Endothelial cell of umbilical vein (primary cell): ENCODE measurements at regions not wholly inside any gene's neighbourhood (a gene's known extent, or its start where the extent isn't known, plus 50 kb on each side); places are given as distances from the start of the nearest gene placed in this dataset.

ENCODE experiments used
- BruUV-seq: library from RNA; stranded (reverse); fragments of 400-500 nt; replicated peaks from 2 replicates; lab custom pipeline; 2021; lab: Mats Ljungman, UMichigan
- CTCF ChIA-PET: fragments of 300-600, 350-600 bp; sonication (Branson Sonifier 250); formaldehyde crosslinking; loops from one replicate; lab custom pipeline; 2021; ENCODE audit warnings: antibody characterized with exemption, inconsistent platforms; lab: Charles Lee
- POLR2A ChIA-PET: fragments of 300-600, 350-600 bp; sonication (Branson Sonifier 250); formaldehyde crosslinking; loops from one replicate; lab custom pipeline; 2021; ENCODE audit warnings: antibody characterized with exemption, inconsistent platforms; lab: Charles Lee
- DNase-seq: peaks from one replicate; pipeline ENCODE4 v3.0.0-alpha.2; 2011; ENCODE audit warnings: low read depth, low spot score
- FAIRE-seq: peaks from 2 replicates; lab custom pipeline; 2011; peaks lifted over from hg19 to GRCh38; lab: Jason Lieb, UNC
- H2AFZ ChIP-seq: 2 replicates; pipeline ENCODE4 v1.6.0; 2012; ENCODE audit warnings: low read depth, low read length, control low read depth, inconsistent platforms
- H3K27ac ChIP-seq: 2 replicates; pipeline ENCODE4 v1.5.1; 2011; ENCODE audit warnings: low read depth, mild to moderate bottlenecking, control low read depth, low read length, moderate library complexity; ENCODE audit not compliant: insufficient read depth
- H3K27me3 ChIP-seq, 2 experiments: 2 replicates each; pipeline versions ENCODE4 v1.6.0 to v1.6.1; 2011; ENCODE audit warnings: low read length in 2 of 2, mixed read lengths in 1 of 2; ENCODE audit not compliant: control insufficient read depth in 2 of 2, insufficient read depth in 2 of 2
- H3K36me3 ChIP-seq, 2 experiments: 2 replicates in 1 of 2; 3 replicates in 1 of 2; pipeline ENCODE4 v1.5.1; 2011; ENCODE audit warnings: low read length in 2 of 2, mild to moderate bottlenecking in 1 of 2, moderate library complexity in 1 of 2; ENCODE audit not compliant: control insufficient read depth in 2 of 2, insufficient read depth in 2 of 2; ENCODE audit errors: extremely low read depth in 1 of 2
- H3K4me1 ChIP-seq: 3 replicates; pipeline ENCODE4 v1.5.1; 2011; ENCODE audit warnings: mild to moderate bottlenecking, low read length; ENCODE audit not compliant: control insufficient read depth, insufficient read depth; ENCODE audit errors: extremely low read depth
- H3K4me2 ChIP-seq: 2 replicates; pipeline ENCODE4 v1.6.1; 2011; ENCODE audit warnings: low read length, control low read depth, mixed read lengths; ENCODE audit not compliant: insufficient read depth
- H3K4me3 ChIP-seq, 3 experiments: fragments of 200-600 bp in 1 of 3; sonication (generic), shearing (Covaris generic) in 1 of 3; replicated peaks in 1 of 3; 2 replicates each; pipeline ENCODE4 v1.5.1; 2011 to 2016; ENCODE audit warnings: control low read depth in 3 of 3, low read length in 3 of 3, mild to moderate bottlenecking in 2 of 3, inconsistent platforms in 1 of 3, low read depth in 1 of 3, moderate library complexity in 1 of 3; ENCODE audit not compliant: insufficient read depth in 1 of 3
- H3K79me2 ChIP-seq: 2 replicates; pipeline ENCODE4 v1.6.0; 2012; ENCODE audit warnings: low read length, inconsistent platforms; ENCODE audit not compliant: control insufficient read depth, insufficient read depth
- H3K9ac ChIP-seq: replicated peaks from 2 replicates; pipeline ENCODE3; 2011; ENCODE audit warnings: low read length, control low read depth; ENCODE audit not compliant: insufficient read depth; ENCODE audit errors: extremely low read depth
- H3K9me1 ChIP-seq: replicated peaks from 3 replicates; pipeline ENCODE4 v1.6.0; 2011; ENCODE audit warnings: mild to moderate bottlenecking, low read length; ENCODE audit not compliant: control insufficient read depth, insufficient read depth; ENCODE audit errors: extremely low read depth
- H3K9me3 ChIP-seq: replicated peaks from 2 replicates; pipeline ENCODE4 v1.5.1; 2012; ENCODE audit warnings: low read length, inconsistent platforms; ENCODE audit not compliant: control insufficient read depth, insufficient read depth
- H4K20me1 ChIP-seq: replicated peaks from 2 replicates; pipeline ENCODE3; 2011; ENCODE audit warnings: mild to moderate bottlenecking, low read length; ENCODE audit not compliant: control insufficient read depth, insufficient read depth; ENCODE audit errors: extremely low read depth
- EZH2 ChIP-seq: IDR thresholded peaks from 2 replicates; pipeline ENCODE4 v1.6.1; 2012; ENCODE audit warnings: borderline replicate concordance, low read depth, mild to moderate bottlenecking, moderate library complexity, low read length, inconsistent platforms; ENCODE audit not compliant: severe bottlenecking
- FOS ChIP-seq: IDR thresholded peaks from 2 replicates; pipeline ENCODE4 v1.6.1; 2011; ENCODE audit warnings: mild to moderate bottlenecking, low read length, moderate library complexity, borderline replicate concordance; ENCODE audit not compliant: insufficient read depth
- GATA2 ChIP-seq: IDR thresholded peaks from 2 replicates; pipeline ENCODE4 v1.7.0; 2011; ENCODE audit warnings: low read depth, mild to moderate bottlenecking, moderate library complexity, mixed read lengths, low read length; ENCODE audit not compliant: insufficient read length, insufficient read depth
- JUN ChIP-seq: IDR thresholded peaks from 2 replicates; pipeline ENCODE4 v1.6.1; 2011; ENCODE audit warnings: borderline replicate concordance, low read depth; ENCODE audit not compliant: insufficient read length, insufficient read depth
- MYC ChIP-seq: IDR thresholded peaks from one replicate; pipeline ENCODE4 v1.6.1; 2011; ENCODE audit warnings: mild to moderate bottlenecking, low read depth, low read length
- POLR2A ChIP-seq: IDR thresholded peaks from 2 replicates; pipeline ENCODE4 v1.6.1; 2012; ENCODE audit warnings: low read depth, mild to moderate bottlenecking, control low read depth, low read length
- POLR2AphosphoS5 ChIP-seq: IDR thresholded peaks from 2 replicates; pipeline ENCODE4 v1.6.1; 2012; ENCODE audit warnings: low read depth, mild to moderate bottlenecking, control low read depth, low read length, moderate library complexity; ENCODE audit not compliant: insufficient read depth
- dilution Hi-C: fragments of 300-500 bp; cut with MboI; formaldehyde crosslinking; loops from one replicate; pipeline ENCODE4 v1.15.0; 2019; ENCODE audit warnings: low sequenced_read_pairs; ENCODE audit not compliant: extremely low pct_ligation_motif_present
- intact Hi-C: fragments of 100-400 bp; cut with micrococcal nuclease; formaldehyde crosslinking; loops from one replicate; pipeline ENCODE4 v1.10.0; 2022
- TF ChIP-seq, protein P1 (sequence below): IDR thresholded peaks from 2 replicates; pipeline ENCODE4 v1.6.1; 2011; ENCODE audit not compliant: insufficient read depth, insufficient read length
- TF ChIP-seq, protein P2 (sequence below), 2 donors: IDR thresholded peaks; 1 replicate in 1 of 2; 2 replicates in 1 of 2; pipeline ENCODE4 v1.5.1; 2011; ENCODE audit warnings: low read length in 2 of 2, mild to moderate bottlenecking in 2 of 2, moderate library complexity in 2 of 2, control low read depth in 1 of 2, inconsistent platforms in 1 of 2, low read depth in 1 of 2; ENCODE audit not compliant: insufficient read depth in 1 of 2; ENCODE audit errors: extremely low read depth in 1 of 2

DNA sequence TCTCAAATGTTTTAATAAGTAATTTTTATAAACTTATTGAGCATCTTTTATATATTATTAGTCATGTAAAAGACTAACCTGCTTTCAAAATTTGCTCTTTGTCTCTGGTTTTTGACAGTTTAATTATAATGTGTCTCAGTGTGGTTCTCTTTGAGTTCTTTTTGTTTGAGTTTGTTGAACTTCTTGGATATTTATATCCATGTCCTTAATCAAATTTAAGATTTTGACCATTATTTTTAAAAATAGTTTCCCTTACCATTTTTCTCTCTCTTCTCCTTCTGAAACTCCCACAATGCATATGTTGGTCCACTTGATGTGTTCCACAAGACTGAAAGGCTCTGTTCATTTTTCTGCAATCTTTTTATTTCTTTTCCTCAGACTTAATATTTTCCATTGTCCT is 366.1 kb upstream of the GOLIM4 start:
- no peak overlapping the region for H3K4me3 ChIP-seq
- POLR2A ChIA-PET: no interaction called here
- no peaks in the 10 kb centered on the region for H3K79me2 ChIP-seq
- dilution Hi-C loops (no loop called here), intact Hi-C loops (no loop called here)
- no peaks in the 10 kb centered on the region for H3K9me3 ChIP-seq
- H4K20me1 ChIP-seq: no peaks in the 10 kb centered on the region
- TF ChIP-seq MYC (no peak), EZH2 (no peak), POLR2A (no peak), FOS (no peak), JUN (no peak), POLR2AphosphoS5 (no peak), GATA2 (no peak)
- TF ChIP-seq, protein P1, sequence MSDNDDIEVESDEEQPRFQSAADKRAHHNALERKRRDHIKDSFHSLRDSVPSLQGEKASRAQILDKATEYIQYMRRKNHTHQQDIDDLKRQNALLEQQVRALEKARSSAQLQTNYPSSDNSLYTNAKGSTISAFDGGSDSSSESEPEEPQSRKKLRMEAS: no peak
- TF ChIP-seq, protein P2, sequence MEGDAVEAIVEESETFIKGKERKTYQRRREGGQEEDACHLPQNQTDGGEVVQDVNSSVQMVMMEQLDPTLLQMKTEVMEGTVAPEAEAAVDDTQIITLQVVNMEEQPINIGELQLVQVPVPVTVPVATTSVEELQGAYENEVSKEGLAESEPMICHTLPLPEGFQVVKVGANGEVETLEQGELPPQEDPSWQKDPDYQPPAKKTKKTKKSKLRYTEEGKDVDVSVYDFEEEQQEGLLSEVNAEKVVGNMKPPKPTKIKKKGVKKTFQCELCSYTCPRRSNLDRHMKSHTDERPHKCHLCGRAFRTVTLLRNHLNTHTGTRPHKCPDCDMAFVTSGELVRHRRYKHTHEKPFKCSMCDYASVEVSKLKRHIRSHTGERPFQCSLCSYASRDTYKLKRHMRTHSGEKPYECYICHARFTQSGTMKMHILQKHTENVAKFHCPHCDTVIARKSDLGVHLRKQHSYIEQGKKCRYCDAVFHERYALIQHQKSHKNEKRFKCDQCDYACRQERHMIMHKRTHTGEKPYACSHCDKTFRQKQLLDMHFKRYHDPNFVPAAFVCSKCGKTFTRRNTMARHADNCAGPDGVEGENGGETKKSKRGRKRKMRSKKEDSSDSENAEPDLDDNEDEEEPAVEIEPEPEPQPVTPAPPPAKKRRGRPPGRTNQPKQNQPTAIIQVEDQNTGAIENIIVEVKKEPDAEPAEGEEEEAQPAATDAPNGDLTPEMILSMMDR (IDR thresholded peaks at IDR 0.05; ENCODE audit: extremely low read depth in 1 of 2, insufficient read depth in 1 of 2, low read depth in 1 of 2, low read length in 2 of 2): no peak
- H3K9ac ChIP-seq: no peak overlapping the region
- H2AFZ ChIP-seq: no peak overlapping the region
- BruUV-seq: no TSS peak
- no peaks in the 10 kb centered on the region for H3K9me1 ChIP-seq
- no peak for DNase-seq
- no peak overlapping the region for H3K4me2 ChIP-seq
- FAIRE-seq: no peak
- no peaks in the 10 kb centered on the region for H3K4me1 ChIP-seq
- CTCF ChIA-PET: interaction anchor here (1.0 kb wide), 1 partner anchor 8 kb away, joined by 3 read pairs; no protein-coding TSS in a partner anchor
- H3K36me3 ChIP-seq: no peaks in the 10 kb centered on the region
- H3K27ac ChIP-seq: no peak overlapping the region
- no peaks in the 10 kb centered on the region for H3K27me3 ChIP-seq
